GM12891 (cell line): ENCODE measurements at regions not wholly inside any gene's neighbourhood (a gene's known extent, or its start where the extent isn't known, plus 50 kb on each side); places are given as distances from the start of the nearest gene placed in this dataset.

Experiments
- POLR2A ChIP-seq: IDR thresholded peaks from 2 replicates; pipeline ENCODE4 v1.6.1; 2011; ENCODE audit warnings: low read depth, low read length, control low read depth
- POLR2AphosphoS5 ChIP-seq: IDR thresholded peaks from 2 replicates; pipeline ENCODE4 v1.6.1; 2011; ENCODE audit warnings: low read depth, low read length, control low read depth
- POU2F2 ChIP-seq: IDR thresholded peaks from 2 replicates; pipeline ENCODE4 v1.6.1; 2011; ENCODE audit warnings: low read depth, mild to moderate bottlenecking, control low read depth, low read length, moderate library complexity

DNA sequence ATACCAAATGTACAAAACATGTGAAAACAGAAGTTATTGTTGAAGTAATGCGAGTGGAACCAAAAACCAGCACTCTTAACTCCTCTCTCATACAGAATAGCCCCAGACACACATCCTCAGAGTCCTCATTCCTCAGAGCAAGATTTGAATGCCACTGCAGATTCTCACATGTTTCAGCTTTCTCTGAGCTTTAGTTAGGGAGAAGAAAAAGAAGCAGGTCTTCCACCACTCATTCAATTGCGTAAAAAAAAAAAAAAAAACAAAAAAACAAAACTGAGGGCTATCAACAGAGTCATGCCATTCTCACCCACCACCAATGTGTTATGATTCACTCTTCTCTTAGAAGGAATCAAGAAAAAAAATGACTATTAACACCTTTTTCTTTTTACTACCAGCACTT, 287.7 kb downstream of the IPMK start:
- TF ChIP-seq POLR2AphosphoS5, result no peak
- no peak for TF ChIP-seq POLR2A
- no peak for TF ChIP-seq POU2F2
